Colonic mucosa (tissue), 4 donors: ENCODE measurements at regions not wholly inside any gene's neighbourhood (a gene's known extent, or its start where the extent isn't known, plus 50 kb on each side); places are given as distances from the start of the nearest gene placed in this dataset.

Experiments
- DNase-seq: peaks from one replicate; pipeline ENCODE4 v3.0.0-alpha.2; 2020
- H3K27ac ChIP-seq: fragments of 200-600 bp; one replicate; pipeline ENCODE4 v1.8.0; 2021
- H3K27me3 ChIP-seq: fragments of 200-600 bp; one replicate; pipeline ENCODE4 v1.8.0; 2021
- H3K36me3 ChIP-seq: fragments of 200-600 bp; one replicate; pipeline ENCODE4 v1.8.0; 2021
- H3K4me1 ChIP-seq: fragments of 200-600 bp; one replicate; pipeline ENCODE4 v1.8.0; 2021; ENCODE audit warnings: mild to moderate bottlenecking
- H3K4me3 ChIP-seq: fragments of 200-600 bp; one replicate; pipeline ENCODE4 v1.8.0; 2021
- H3K9ac ChIP-seq, 2 donors: one replicate each; pipeline ENCODE4 v1.7.0; 2013; ENCODE audit warnings: control low read depth in 2 of 2, low read depth in 2 of 2, low read length in 2 of 2
- H3K9me3 ChIP-seq: fragments of 200-600 bp; one replicate; pipeline ENCODE4 v1.8.0; 2021
- CTCF ChIP-seq: fragments of 200-600 bp; IDR thresholded peaks from one replicate; pipeline ENCODE4 v1.8.0; 2022; ENCODE audit warnings: antibody characterized with exemption, mild to moderate bottlenecking
- intact Hi-C: fragments of 100-400 bp; cut with DNase I; formaldehyde crosslinking; loops from one replicate; pipeline ENCODE4 v1.14.1; 2022
- donor health status: healthy.
- donor health status: DM: no; HTN: no; CAD: no.
- donor health status: DM: no; HTN: no; CAD: no.

- TF ChIP-seq CTCF = no peak
- no peak for DNase-seq
- intact Hi-C loops = no loop called here
Observed at GRCh38 chr4:4680758-4681157, 138.9 kb upstream of the STX18 start.

GRCh38 chr4:4680243-4680642 is 138.4 kb upstream of the STX18 start:
- intact Hi-C loops = no loop called here
- H3K36me3 ChIP-seq = no peaks in the 10 kb centered on the region
- no peak for TF ChIP-seq CTCF
- no peak overlapping the region for H3K27ac ChIP-seq
- no peak overlapping the region for H3K9ac ChIP-seq
- H3K27me3 ChIP-seq = no peaks in the 10 kb centered on the region
- no peaks in the 10 kb centered on the region for H3K9me3 ChIP-seq
- H3K4me1 ChIP-seq = no peaks in the 10 kb centered on the region
- no peak overlapping the region for H3K4me3 ChIP-seq
- DNase-seq = no peak

More at GRCh38 chr4:4680758-4681157, 138.9 kb upstream of the STX18 start:
- Histone ChIP-seq H3K9ac (no peak overlapping the region), H3K36me3 (no peaks in the 10 kb centered on the region), H3K9me3 (no peaks in the 10 kb centered on the region), H3K4me1 (no peaks in the 10 kb centered on the region), H3K27ac (no peak overlapping the region), H3K4me3 (no peak overlapping the region), H3K27me3 (no peaks in the 10 kb centered on the region)

GRCh38 chr4:4677556-4678522 is 136.0 kb upstream of the STX18 start:
- no peaks in the 10 kb centered on the region for H3K27me3 ChIP-seq
- H3K9ac ChIP-seq = no peak overlapping the region
- no peak overlapping the region for H3K27ac ChIP-seq
- no peaks in the 10 kb centered on the region for H3K4me1 ChIP-seq
- no peaks in the 10 kb centered on the region for H3K9me3 ChIP-seq
- no peaks in the 10 kb centered on the region for H3K36me3 ChIP-seq
- H3K4me3 ChIP-seq = no peak overlapping the region
- intact Hi-C loops = no loop called here
- TF ChIP-seq CTCF = peak; percentile 14
- DNase-seq = no peak

GRCh38 chr4:4675641-4676040 is 133.8 kb upstream of the STX18 start:
- DNase-seq = no peak
- no peaks in the 10 kb centered on the region for H3K4me1 ChIP-seq
- H3K4me3 ChIP-seq = no peak overlapping the region
- no peak overlapping the region for H3K27ac ChIP-seq
- no peak for TF ChIP-seq CTCF
- no peaks in the 10 kb centered on the region for H3K27me3 ChIP-seq
- H3K9me3 ChIP-seq = no peaks in the 10 kb centered on the region
- H3K36me3 ChIP-seq = no peaks in the 10 kb centered on the region
- H3K9ac ChIP-seq = no peak overlapping the region
- intact Hi-C loops = no loop called here

GRCh38 chr4:4675051-4675581 is 133.3 kb upstream of the STX18 start:
- Histone ChIP-seq H3K36me3 (no peaks in the 10 kb centered on the region), H3K4me1 (no peaks in the 10 kb centered on the region), H3K9me3 (no peaks in the 10 kb centered on the region), H3K4me3 (no peak overlapping the region), H3K27me3 (no peaks in the 10 kb centered on the region), H3K27ac (no peak overlapping the region), H3K9ac (no peak overlapping the region)
- no peak for TF ChIP-seq CTCF
- intact Hi-C loops = no loop called here
- no peak for DNase-seq
